ENCODE measurements at regions not wholly inside any gene's neighbourhood (a gene's known extent, or its start where the extent isn't known, plus 50 kb on each side); places are given as distances from the start of the nearest gene placed in this dataset.

GRCh38 chr19:29372921-29373797 is 152.6 kb upstream of the VSTM2B start:
- ATAC-seq (ENCODE audit: insufficient read depth, low read depth) (no peak), DNase-seq (no peak)
- Histone ChIP-seq H3K36me3 (ENCODE audit: insufficient read depth, low read length) (no peaks in the 10 kb centered on the region), H3K9me3 (ENCODE audit: insufficient read depth, low read length, severe bottlenecking) (no peaks in the 10 kb centered on the region), H3K27me3 (ENCODE audit: insufficient read depth, low read length, poor library complexity) (peaks cover 3% of the 10 kb centered on the region), H4K20me1 (ENCODE audit: insufficient read depth, low read length) (no peaks in the 10 kb centered on the region), H3K79me2 (ENCODE audit: insufficient read depth, low read length) (no peaks in the 10 kb centered on the region), H3K27ac (ENCODE audit: low read length) (no peak overlapping the region), H3K4me1 (ENCODE audit: insufficient read depth, low read length) (no peaks in the 10 kb centered on the region), H3K4me2 (ENCODE audit: insufficient read depth, low read length) (no peak overlapping the region), H3K4me3 (ENCODE audit: low read depth in 1 of 2, low read length in 2 of 2) (no peak overlapping the region), H3K9ac (ENCODE audit: low read depth, low read length) (no peak overlapping the region), H2AFZ (ENCODE audit: low read depth, low read length) (no peak overlapping the region)
- TF ChIP-seq, protein P1, sequence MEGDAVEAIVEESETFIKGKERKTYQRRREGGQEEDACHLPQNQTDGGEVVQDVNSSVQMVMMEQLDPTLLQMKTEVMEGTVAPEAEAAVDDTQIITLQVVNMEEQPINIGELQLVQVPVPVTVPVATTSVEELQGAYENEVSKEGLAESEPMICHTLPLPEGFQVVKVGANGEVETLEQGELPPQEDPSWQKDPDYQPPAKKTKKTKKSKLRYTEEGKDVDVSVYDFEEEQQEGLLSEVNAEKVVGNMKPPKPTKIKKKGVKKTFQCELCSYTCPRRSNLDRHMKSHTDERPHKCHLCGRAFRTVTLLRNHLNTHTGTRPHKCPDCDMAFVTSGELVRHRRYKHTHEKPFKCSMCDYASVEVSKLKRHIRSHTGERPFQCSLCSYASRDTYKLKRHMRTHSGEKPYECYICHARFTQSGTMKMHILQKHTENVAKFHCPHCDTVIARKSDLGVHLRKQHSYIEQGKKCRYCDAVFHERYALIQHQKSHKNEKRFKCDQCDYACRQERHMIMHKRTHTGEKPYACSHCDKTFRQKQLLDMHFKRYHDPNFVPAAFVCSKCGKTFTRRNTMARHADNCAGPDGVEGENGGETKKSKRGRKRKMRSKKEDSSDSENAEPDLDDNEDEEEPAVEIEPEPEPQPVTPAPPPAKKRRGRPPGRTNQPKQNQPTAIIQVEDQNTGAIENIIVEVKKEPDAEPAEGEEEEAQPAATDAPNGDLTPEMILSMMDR (IDR thresholded peaks at IDR 0.05; ENCODE audit: borderline replicate concordance, extremely low read depth, low read length, poor library complexity, severe bottlenecking), result no peak
- TF ChIP-seq EZH2 (IDR thresholded peaks at IDR 0.05; ENCODE audit: borderline replicate concordance, low read depth, low read length, severe bottlenecking), result no peak

DNA sequence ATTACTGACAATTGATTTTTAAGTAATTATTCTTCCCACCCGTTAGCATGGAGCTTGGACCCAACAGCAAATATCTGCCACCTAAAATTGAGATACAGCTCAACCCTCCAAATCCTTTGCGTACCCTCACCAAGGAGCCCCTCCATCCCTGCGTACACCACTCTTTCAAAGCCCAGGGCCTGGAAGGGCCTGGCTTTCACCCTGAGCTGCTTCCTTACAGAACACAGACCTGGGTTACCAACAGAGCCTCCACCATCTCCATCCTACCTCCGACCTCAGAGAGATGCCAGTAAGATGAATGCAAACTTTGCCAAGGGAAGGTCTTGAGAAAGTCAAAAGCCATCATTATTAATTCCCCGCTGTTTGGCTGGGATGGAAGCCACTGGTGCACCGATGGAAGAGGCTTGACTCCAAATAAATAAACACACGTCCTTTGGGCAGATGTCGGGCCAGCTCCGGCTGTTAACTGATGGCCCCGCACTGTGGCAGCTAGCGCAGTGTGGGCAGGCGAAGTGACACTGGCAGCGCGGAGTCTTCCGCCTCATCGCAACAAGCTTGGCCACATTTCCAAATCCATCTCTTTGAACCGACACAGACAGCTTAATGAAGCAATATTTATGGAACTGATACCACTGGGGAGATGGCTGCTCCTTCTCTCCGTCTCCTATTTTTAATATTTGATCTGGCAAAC is 150.2 kb upstream of the VSTM2B start:
- no peak for DNase-seq
- H3K27me3 ChIP-seq (ENCODE audit: insufficient read depth, low read length, poor library complexity), result no peaks in the 10 kb centered on the region
- H3K36me3 ChIP-seq (ENCODE audit: insufficient read depth, low read length), result no peaks in the 10 kb centered on the region
- no peak overlapping the region for H3K27ac ChIP-seq (ENCODE audit: low read length)
- no peaks in the 10 kb centered on the region for H3K4me1 ChIP-seq (ENCODE audit: insufficient read depth, low read length)
- no peak overlapping the region for H3K4me2 ChIP-seq (ENCODE audit: insufficient read depth, low read length)
- H4K20me1 ChIP-seq (ENCODE audit: insufficient read depth, low read length), result no peaks in the 10 kb centered on the region
- TF ChIP-seq, protein P1 (IDR thresholded peaks at IDR 0.05; ENCODE audit: borderline replicate concordance, extremely low read depth, low read length, poor library complexity, severe bottlenecking), result no peak
- no peak overlapping the region for H3K9ac ChIP-seq (ENCODE audit: low read depth, low read length)
- H2AFZ ChIP-seq (ENCODE audit: low read depth, low read length), result no peak overlapping the region
- no peaks in the 10 kb centered on the region for H3K79me2 ChIP-seq (ENCODE audit: insufficient read depth, low read length)
- no peak for ATAC-seq (ENCODE audit: insufficient read depth, low read depth)
- no peak overlapping the region for H3K4me3 ChIP-seq (ENCODE audit: low read depth in 1 of 2, low read length in 2 of 2)
- H3K9me3 ChIP-seq (ENCODE audit: insufficient read depth, low read length, severe bottlenecking), result no peaks in the 10 kb centered on the region

- no peaks in the 10 kb centered on the region for H3K4me1 ChIP-seq (ENCODE audit: insufficient read depth, low read length)
- no peaks in the 10 kb centered on the region for H3K9me3 ChIP-seq (ENCODE audit: insufficient read depth, low read length, severe bottlenecking)
- H3K36me3 ChIP-seq (ENCODE audit: insufficient read depth, low read length), result no peaks in the 10 kb centered on the region
- H3K79me2 ChIP-seq (ENCODE audit: insufficient read depth, low read length), result no peaks in the 10 kb centered on the region
- no peaks in the 10 kb centered on the region for H4K20me1 ChIP-seq (ENCODE audit: insufficient read depth, low read length)
- TF ChIP-seq EZH2 (IDR thresholded peaks at IDR 0.05; ENCODE audit: borderline replicate concordance, low read depth, low read length, severe bottlenecking), result no peak
- TF ChIP-seq, protein P1 (IDR thresholded peaks at IDR 0.05; ENCODE audit: borderline replicate concordance, extremely low read depth, low read length, poor library complexity, severe bottlenecking), result no peak
- ATAC-seq (ENCODE audit: insufficient read depth, low read depth) (no peak), DNase-seq (no peak)
- H3K27me3 ChIP-seq (ENCODE audit: insufficient read depth, low read length, poor library complexity), result no peaks in the 10 kb centered on the region
- no peak overlapping the region for H3K27ac ChIP-seq (ENCODE audit: low read length)
- no peak overlapping the region for H3K4me3 ChIP-seq (ENCODE audit: low read depth in 1 of 2, low read length in 2 of 2)
- no peak overlapping the region for H2AFZ ChIP-seq (ENCODE audit: low read depth, low read length)
- no peak overlapping the region for H3K9ac ChIP-seq (ENCODE audit: low read depth, low read length)
- H3K4me2 ChIP-seq (ENCODE audit: insufficient read depth, low read length), result no peak overlapping the region
These were observed 148.9 kb upstream of the VSTM2B start for GRCh38 chr19:29376855-29377354.

All from DND-41 (cell line).